ENCODE measurements at regions not wholly inside any gene's neighbourhood (a gene's known extent, or its start where the extent isn't known, plus 50 kb on each side); places are given as distances from the start of the nearest gene placed in this dataset.
"Not testable (repeated sequence)": the region's sequence is repeated elsewhere in the genome, so short reads cannot be mapped to it uniquely, and the experiment has no call there.

GRCh38 chr4:164601653-164602052, 152.3 kb upstream of the SMIM31 start:
- in situ Hi-C loops (cut with HindIII; ENCODE audit: low pct_ligation_motif_present, low sequenced_read_pairs), result no loop called here
- H3K36me3 ChIP-seq (replicated peaks), result no peaks in the 10 kb centered on the region

GRCh38 chr4:164605791-164606190, 148.1 kb upstream of the SMIM31 start:
- in situ Hi-C loops (cut with HindIII; ENCODE audit: low pct_ligation_motif_present, low sequenced_read_pairs), result not testable (repeated sequence)

More at GRCh38 chr4:164601653-164602052, 152.3 kb upstream of the SMIM31 start:
- TF ChIP-seq, protein P1, sequence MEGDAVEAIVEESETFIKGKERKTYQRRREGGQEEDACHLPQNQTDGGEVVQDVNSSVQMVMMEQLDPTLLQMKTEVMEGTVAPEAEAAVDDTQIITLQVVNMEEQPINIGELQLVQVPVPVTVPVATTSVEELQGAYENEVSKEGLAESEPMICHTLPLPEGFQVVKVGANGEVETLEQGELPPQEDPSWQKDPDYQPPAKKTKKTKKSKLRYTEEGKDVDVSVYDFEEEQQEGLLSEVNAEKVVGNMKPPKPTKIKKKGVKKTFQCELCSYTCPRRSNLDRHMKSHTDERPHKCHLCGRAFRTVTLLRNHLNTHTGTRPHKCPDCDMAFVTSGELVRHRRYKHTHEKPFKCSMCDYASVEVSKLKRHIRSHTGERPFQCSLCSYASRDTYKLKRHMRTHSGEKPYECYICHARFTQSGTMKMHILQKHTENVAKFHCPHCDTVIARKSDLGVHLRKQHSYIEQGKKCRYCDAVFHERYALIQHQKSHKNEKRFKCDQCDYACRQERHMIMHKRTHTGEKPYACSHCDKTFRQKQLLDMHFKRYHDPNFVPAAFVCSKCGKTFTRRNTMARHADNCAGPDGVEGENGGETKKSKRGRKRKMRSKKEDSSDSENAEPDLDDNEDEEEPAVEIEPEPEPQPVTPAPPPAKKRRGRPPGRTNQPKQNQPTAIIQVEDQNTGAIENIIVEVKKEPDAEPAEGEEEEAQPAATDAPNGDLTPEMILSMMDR (IDR thresholded peaks at IDR 0.05; ENCODE audit: low read depth, low read length, missing control alignments), result no peak
- no peak overlapping the region for H3K4me3 ChIP-seq (ENCODE audit: low read depth, low read length)
- no peak overlapping the region for H3K27ac ChIP-seq
- no peak for DNase-seq
- no peaks in the 10 kb centered on the region for H3K27me3 ChIP-seq (replicated peaks)

DNA sequence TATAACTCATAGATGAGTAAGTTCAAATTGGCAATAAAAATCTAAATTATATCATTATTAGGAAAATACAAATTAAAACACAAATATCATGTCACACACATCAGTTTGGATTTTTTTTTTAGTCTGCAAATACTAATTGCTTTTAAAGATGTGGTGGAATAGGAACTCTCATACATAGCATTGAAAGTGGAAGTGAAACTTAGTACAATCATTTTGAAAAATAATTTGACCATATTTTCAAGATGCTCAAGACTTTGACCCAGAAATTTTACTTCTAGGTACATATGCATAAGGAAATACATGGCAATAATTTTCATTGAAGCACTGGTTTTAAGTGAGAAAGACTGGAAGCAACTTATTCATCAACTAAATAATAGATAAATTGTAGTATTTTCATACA, 147.5 kb upstream of the SMIM31 start:
- H3K36me3 ChIP-seq (replicated peaks), result no peaks in the 10 kb centered on the region
- H3K27me3 ChIP-seq (replicated peaks), result no peaks in the 10 kb centered on the region
- TF ChIP-seq, protein P1 (IDR thresholded peaks at IDR 0.05; ENCODE audit: low read depth, low read length, missing control alignments), result no peak
- in situ Hi-C loops (cut with HindIII; ENCODE audit: low pct_ligation_motif_present, low sequenced_read_pairs), result no loop called here
- DNase-seq, result no peak
- H3K27ac ChIP-seq, result no peak overlapping the region
- no peak overlapping the region for H3K4me3 ChIP-seq (ENCODE audit: low read depth, low read length)

More at GRCh38 chr4:164605791-164606190, 148.1 kb upstream of the SMIM31 start:
- H3K27me3 ChIP-seq (replicated peaks); DNase-seq; H3K36me3 ChIP-seq (replicated peaks); H3K27ac ChIP-seq; H3K4me3 ChIP-seq (ENCODE audit: low read depth, low read length): not testable (repeated sequence)

GRCh38 chr4:164613256-164613655, 140.7 kb upstream of the SMIM31 start:
- Histone ChIP-seq H3K27ac (no peak overlapping the region), H3K27me3 (replicated peaks) (no peaks in the 10 kb centered on the region), H3K36me3 (replicated peaks) (no peaks in the 10 kb centered on the region), H3K4me3 (ENCODE audit: low read depth, low read length) (no peak overlapping the region)
- in situ Hi-C loops (cut with HindIII; ENCODE audit: low pct_ligation_motif_present, low sequenced_read_pairs), result no loop called here
- no peak for DNase-seq
- TF ChIP-seq, protein P1 (IDR thresholded peaks at IDR 0.05; ENCODE audit: low read depth, low read length, missing control alignments), result no peak

GRCh38 chr4:164613792-164614191, 140.1 kb upstream of the SMIM31 start:
- Histone ChIP-seq H3K36me3 (replicated peaks) (no peaks in the 10 kb centered on the region), H3K27me3 (replicated peaks) (no peaks in the 10 kb centered on the region), H3K27ac (no peak overlapping the region), H3K4me3 (ENCODE audit: low read depth, low read length) (no peak overlapping the region)
- TF ChIP-seq, protein P1 (IDR thresholded peaks at IDR 0.05; ENCODE audit: low read depth, low read length, missing control alignments), result no peak
- in situ Hi-C loops (cut with HindIII; ENCODE audit: low pct_ligation_motif_present, low sequenced_read_pairs), result no loop called here
- no peak for DNase-seq

DNA sequence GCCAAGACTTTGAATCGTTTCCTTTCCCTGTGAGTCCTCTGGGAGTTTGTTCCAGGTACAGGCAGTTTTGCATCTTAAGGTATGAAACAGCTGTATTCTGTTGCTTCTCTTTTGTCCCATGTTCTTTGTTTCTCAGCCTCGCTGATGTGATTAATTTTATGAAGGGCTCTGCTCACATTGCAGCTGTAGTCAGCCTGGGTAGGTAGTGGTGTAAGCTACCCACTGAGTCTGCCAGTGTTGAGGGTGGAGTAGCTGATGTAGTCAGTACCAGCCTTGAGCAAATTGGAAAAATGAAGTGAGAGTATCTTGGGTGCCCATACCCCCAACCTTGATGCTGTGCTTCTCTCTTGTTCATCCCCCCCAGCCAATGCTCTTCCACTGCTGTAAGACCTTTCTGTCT, 139.6 kb upstream of the SMIM31 start:
- TF ChIP-seq, protein P1 (IDR thresholded peaks at IDR 0.05; ENCODE audit: low read depth, low read length, missing control alignments), result no peak
- in situ Hi-C loops (cut with HindIII; ENCODE audit: low pct_ligation_motif_present, low sequenced_read_pairs), result no loop called here
- DNase-seq, result no peak
- Histone ChIP-seq H3K36me3 (replicated peaks) (no peaks in the 10 kb centered on the region), H3K27ac (no peak overlapping the region), H3K4me3 (ENCODE audit: low read depth, low read length) (no peak overlapping the region), H3K27me3 (replicated peaks) (no peaks in the 10 kb centered on the region)
